D721Med (cell line): ENCODE measurements at regions not wholly inside any gene's neighbourhood (a gene's known extent, or its start where the extent isn't known, plus 50 kb on each side); places are given as distances from the start of the nearest gene placed in this dataset.

Source experiments
- DNase-seq: peaks from one replicate; pipeline ENCODE4 v3.0.0; 2011; ENCODE audit warnings: low spot score; ENCODE audit not compliant: insufficient read length
- FAIRE-seq: peaks from 2 replicates; lab custom pipeline; 2011; peaks lifted over from hg19 to GRCh38; lab: Jason Lieb, UNC
- TF ChIP-seq, protein P1 (sequence below): IDR thresholded peaks from 2 replicates; pipeline ENCODE4 v1.5.1; 2012; ENCODE audit warnings: mild to moderate bottlenecking, control low read depth; ENCODE audit not compliant: insufficient read depth; ENCODE audit errors: missing control alignments

DNA sequence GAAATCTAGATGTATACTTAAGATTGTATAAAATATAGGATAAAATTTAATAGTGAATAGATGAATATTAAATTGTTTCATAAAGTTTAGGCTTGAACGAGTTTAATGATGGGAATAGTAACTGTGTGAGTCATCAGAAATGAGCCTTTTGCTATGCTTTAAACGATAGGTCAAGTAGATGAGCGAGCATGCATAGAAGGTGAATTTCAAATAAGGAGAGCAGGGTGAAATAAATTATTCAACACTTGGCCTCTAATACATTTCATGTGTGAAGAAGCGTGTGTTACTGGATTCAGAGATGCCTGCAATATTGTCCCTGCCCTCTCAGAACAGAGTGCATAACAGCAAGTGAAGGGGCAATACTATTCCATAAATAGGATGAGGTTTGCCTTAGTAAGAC lies 74.4 kb upstream of the EYA4 start:
- no peak for FAIRE-seq
- TF ChIP-seq, protein P1, sequence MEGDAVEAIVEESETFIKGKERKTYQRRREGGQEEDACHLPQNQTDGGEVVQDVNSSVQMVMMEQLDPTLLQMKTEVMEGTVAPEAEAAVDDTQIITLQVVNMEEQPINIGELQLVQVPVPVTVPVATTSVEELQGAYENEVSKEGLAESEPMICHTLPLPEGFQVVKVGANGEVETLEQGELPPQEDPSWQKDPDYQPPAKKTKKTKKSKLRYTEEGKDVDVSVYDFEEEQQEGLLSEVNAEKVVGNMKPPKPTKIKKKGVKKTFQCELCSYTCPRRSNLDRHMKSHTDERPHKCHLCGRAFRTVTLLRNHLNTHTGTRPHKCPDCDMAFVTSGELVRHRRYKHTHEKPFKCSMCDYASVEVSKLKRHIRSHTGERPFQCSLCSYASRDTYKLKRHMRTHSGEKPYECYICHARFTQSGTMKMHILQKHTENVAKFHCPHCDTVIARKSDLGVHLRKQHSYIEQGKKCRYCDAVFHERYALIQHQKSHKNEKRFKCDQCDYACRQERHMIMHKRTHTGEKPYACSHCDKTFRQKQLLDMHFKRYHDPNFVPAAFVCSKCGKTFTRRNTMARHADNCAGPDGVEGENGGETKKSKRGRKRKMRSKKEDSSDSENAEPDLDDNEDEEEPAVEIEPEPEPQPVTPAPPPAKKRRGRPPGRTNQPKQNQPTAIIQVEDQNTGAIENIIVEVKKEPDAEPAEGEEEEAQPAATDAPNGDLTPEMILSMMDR = no peak
- no peak for DNase-seq

DNA sequence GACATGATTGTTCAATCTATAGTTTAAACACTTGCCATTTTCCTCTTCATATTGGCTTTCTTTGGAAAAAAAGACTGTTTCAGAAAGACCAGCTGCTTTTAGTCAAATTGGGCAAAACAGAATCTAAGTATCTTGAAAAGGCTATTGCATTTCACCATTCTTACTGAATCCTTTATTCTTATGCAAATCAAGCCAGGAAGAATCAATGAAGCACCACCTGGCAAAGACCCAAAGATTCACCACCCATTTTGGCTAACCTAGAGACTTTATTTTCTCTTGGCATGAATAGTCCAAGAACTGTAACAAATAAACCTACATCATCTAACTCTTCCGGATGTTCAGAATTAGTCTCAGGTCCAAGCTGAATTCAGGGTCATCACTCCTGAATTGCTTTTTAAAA lies 71.3 kb upstream of the EYA4 start:
- DNase-seq = no peak
- FAIRE-seq = no peak
- TF ChIP-seq, protein P1 = no peak

GRCh38 chr6:133170602-133171001 lies 70.6 kb upstream of the EYA4 start:
- TF ChIP-seq, protein P1 = no peak
- FAIRE-seq (no peak), DNase-seq (no peak)

DNA sequence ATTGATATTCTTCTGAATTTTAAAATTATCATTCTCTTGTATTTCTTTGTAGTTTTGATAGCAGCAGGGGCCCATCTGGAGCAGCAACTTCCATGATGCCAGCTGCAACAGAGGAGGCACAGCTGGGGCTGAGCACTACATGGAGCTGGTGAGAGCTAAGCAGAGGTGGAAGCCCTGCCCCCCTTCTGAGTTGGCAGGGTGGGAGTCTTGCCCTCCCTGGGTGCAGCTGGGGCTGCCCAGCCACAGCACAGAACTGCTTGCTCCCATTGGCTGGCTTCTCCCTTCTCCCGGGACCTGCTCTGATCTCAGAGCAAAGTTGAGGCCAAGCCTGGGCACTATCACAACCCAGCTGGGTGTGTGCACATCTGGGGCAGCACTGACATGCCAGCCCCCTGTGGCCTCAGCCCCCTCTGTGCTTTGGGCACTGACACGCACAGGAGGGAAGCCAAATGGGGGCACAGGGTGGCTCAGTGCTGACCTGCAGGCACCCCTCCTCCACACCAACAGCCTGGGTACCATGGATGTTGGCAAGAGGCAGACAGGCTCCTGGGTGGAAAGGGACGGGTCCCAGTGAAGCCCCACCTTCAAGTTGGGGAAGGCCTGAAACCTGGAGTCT lies 69.1 kb upstream of the EYA4 start:
- no peak for DNase-seq
- FAIRE-seq = no peak
- TF ChIP-seq, protein P1 = no peak

DNA sequence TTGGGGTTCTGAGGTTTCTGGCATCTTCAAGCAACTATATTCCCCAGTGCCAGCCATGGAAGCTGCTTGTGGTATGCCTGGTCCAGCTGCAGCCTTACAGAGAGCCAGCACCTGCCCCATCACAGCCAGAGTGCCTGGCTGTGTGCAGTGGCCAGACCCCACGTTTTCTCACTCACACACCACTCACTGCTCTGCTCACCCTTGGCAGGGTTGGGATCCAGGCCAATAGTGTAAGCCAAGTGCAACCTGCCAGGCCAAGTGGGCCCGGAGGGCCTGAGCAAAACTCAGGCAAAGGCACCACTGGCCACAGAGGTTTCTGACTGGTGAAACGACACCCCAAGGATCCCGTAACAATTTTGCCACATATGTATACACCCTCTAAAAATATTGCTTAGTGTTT lies 67.9 kb upstream of the EYA4 start:
- TF ChIP-seq, protein P1 = no peak
- DNase-seq = no peak
- no peak for FAIRE-seq

DNA sequence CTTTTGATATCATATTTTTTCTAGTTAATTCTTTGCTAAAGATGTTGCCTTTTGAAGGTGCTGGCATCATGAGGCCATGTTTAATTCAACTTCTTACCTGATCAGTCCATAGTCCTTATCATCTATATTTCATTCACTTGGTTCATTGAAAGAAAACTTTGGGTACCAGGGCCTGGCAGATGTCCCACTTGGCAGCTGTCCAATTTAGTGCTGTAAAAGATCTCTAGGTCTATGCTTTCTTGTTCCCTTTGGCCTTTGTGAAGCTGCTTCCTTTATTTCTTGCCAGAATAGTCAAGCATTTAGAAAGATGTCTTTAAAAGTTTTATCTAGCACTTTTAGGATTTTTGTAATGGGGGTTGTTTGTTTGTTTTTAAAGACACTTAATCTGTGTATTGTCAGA lies 61.7 kb upstream of the EYA4 start:
- TF ChIP-seq, protein P1 = no peak
- FAIRE-seq = no peak
- DNase-seq = no peak

DNA sequence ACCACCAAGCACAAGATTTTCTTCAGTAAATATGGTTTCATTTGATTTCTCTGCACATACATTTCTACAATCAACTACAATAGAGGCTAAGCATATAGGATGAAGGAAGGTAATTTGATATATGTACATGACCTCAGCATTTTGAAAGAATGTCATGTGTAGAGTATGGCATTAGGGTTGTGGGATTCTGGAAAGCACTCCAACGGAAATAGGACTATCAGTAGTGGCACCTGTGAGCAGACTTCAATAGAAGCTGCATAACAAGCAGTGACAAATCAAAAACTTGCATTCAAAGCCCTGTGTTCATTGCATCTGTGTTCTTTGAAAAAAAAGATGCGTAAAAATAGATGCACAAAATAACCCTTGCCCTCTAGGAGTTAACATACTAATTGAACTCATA lies 57.5 kb upstream of the EYA4 start:
- TF ChIP-seq, protein P1 = no peak
- FAIRE-seq = no peak
- no peak for DNase-seq
